ENCODE measurements at regions not wholly inside any gene's neighbourhood (a gene's known extent, or its start where the extent isn't known, plus 50 kb on each side); places are given as distances from the start of the nearest gene placed in this dataset.
A peak's percentile ranks its signal among the peaks of the same experiment; 100 is the strongest.
"Not testable (repeated sequence)": the region's sequence is repeated elsewhere in the genome, so short reads cannot be mapped to it uniquely, and the experiment has no call there.

DNA sequence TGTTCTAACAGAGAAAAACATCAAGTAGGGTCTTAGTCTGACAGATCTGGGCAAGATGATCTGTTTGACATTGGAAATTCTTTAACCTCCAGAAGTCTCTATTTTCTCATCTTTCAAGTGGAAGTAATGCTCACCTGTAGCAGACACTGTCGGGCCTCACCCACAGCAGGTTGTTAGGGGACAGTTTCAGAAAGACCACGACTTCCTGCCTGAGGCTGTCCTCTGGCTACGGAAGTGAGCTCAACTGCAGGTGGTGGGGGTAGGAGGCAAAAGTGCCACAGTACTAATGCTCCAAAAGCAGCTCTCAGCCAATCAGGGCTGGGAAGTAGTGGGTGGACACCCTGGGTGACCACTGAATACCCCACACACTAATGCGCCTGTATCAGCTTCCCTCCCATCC is 111.4 kb upstream of the TOPAZ1 start:
- DNase-seq (ENCODE audit: low spot score) (no peak), ATAC-seq (no peak)
- intact Hi-C loops (cut with DNase I) = no loop called here

- intact Hi-C loops (cut with DNase I) = no loop called here
- DNase-seq (ENCODE audit: low spot score) (no peak), ATAC-seq (no peak)
These were observed 109.6 kb upstream of the TOPAZ1 start for GRCh38 chr3:44132061-44132460.

DNA sequence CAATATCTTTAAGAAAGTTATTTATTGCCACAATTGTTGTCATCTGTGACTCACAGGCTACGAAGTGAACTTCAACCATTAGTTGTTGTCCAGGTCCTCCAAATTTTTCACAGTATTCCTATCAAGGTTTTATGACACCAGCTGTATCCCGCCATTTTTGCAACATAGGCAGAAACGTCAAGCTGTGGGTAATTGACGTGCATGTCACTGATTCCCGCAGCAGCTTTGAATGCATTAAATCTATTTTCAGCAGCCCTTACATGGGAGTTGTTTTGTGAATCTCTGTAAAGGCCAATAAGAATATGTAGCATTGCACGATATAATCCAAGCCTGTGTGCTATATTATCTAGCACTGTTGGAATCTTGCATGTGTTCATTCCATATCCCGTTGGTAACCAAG is 109.1 kb upstream of the TOPAZ1 start:
- no peak for ATAC-seq
- DNase-seq (ENCODE audit: low spot score) = no peak

GRCh38 chr3:44136421-44136820 is 105.3 kb upstream of the TOPAZ1 start:
- no peak for ATAC-seq
- DNase-seq (ENCODE audit: low spot score) = no peak
- intact Hi-C loops (cut with DNase I) = no loop called here

More for the DNA sequence above, 109.1 kb upstream of the TOPAZ1 start:
- intact Hi-C loops (cut with DNase I) = no loop called here

DNA sequence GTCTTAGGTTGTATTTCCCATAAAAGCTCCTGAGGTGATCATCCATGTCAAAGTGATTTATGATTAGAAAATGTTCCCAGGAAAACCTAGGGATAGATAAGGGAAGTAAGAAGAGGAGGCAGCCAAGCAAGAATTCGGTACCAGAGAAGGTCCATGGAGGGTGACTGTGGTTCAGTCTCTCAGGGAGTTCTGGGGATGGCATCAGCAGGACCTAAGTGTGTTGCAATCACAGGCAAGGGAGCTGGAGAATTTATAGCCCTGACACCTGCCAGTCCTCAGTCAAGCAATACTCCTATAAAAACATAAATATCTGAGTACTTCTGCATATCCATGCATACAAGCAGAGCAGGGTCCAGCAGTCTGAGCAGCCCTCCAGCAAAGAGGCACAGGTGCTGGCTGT is 95.6 kb upstream of the TOPAZ1 start:
- no peak for DNase-seq (ENCODE audit: low spot score)
- intact Hi-C loops (cut with DNase I) = no loop called here
- ATAC-seq = no peak

GRCh38 chr3:44159696-44160300 is 81.9 kb upstream of the TOPAZ1 start:
- ATAC-seq = no peak
- DNase-seq (ENCODE audit: low spot score) = no peak
- intact Hi-C loops (cut with DNase I) = no loop called here

- intact Hi-C loops (cut with DNase I) = no loop called here
- ATAC-seq (no peak), DNase-seq (ENCODE audit: low spot score) (no peak)
These were observed 80.9 kb upstream of the TOPAZ1 start for GRCh38 chr3:44160818-44161217.

DNA sequence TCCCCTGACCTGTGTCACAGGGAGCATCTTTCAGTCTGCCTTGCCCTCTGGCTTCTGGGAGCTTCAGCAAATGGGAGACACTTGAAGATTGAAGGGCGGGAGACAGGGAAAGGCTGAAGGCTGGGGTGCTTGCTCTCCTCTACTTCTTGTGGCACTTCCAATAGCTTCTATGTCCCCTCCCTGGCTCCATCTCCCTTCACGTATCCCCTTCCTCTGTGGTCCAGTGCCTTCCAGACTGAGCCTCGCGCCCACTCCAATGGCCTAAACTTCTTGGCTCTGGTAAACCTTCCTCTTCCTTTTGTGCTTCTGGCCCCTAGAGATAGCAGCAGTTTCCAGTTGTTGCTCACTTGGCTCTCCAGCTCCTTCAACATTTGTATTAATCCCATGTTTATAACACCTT is 69.8 kb upstream of the TOPAZ1 start:
- intact Hi-C loops (cut with DNase I) = no loop called here
- no peak for DNase-seq (ENCODE audit: low spot score)
- ATAC-seq = no peak

GRCh38 chr3:44172701-44173100 is 69.0 kb upstream of the TOPAZ1 start:
- DNase-seq (ENCODE audit: low spot score); intact Hi-C loops (cut with DNase I); ATAC-seq: not testable (repeated sequence)

GRCh38 chr3:44173263-44173662 is 68.4 kb upstream of the TOPAZ1 start:
- ATAC-seq (no peak), DNase-seq (ENCODE audit: low spot score) (no peak)
- intact Hi-C loops (cut with DNase I) = no loop called here

GRCh38 chr3:44175070-44175469 is 66.6 kb upstream of the TOPAZ1 start:
- ATAC-seq = no peak
- intact Hi-C loops (cut with DNase I) = no loop called here

DNA sequence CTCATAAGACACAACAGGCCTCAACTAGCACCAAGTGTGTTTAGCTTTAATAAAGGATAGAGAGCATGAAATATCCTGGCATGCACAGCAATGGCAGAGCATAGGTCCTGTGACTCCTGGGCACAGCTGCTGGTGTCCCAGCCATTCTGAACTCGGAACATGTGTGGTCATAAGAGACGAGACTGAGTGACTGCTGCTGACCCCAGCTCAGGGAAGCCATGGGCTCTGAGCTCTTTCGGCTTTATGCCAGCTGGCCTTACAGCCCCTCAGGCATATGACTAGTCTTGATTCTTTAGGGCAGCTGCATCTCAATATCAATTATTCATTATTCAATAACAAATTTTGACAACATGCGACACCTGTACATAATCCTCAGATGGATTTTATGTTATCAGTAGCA is 62.4 kb upstream of the TOPAZ1 start:
- intact Hi-C loops (cut with DNase I) = no loop called here
- ATAC-seq (no peak), DNase-seq (ENCODE audit: low spot score) (no peak)

More at GRCh38 chr3:44175070-44175469, 66.6 kb upstream of the TOPAZ1 start:
- DNase-seq (ENCODE audit: low spot score) = no peak

- ATAC-seq (no peak), DNase-seq (ENCODE audit: low spot score) (no peak)
- intact Hi-C loops (cut with DNase I) = no loop called here
These were observed 57.2 kb upstream of the TOPAZ1 start for GRCh38 chr3:44184319-44184953.

- intact Hi-C loops (cut with DNase I) = no loop called here
- ATAC-seq (no peak), DNase-seq (ENCODE audit: low spot score) (no peak)
These were observed 56.2 kb upstream of the TOPAZ1 start for GRCh38 chr3:44185396-44185915.

GRCh38 chr3:44186111-44186672 is 55.5 kb upstream of the TOPAZ1 start:
- ATAC-seq (no peak), DNase-seq (ENCODE audit: low spot score) (no peak)
- intact Hi-C loops (cut with DNase I) = no loop called here

- intact Hi-C loops (cut with DNase I) = no loop called here
- DNase-seq (ENCODE audit: low spot score) (no peak), ATAC-seq (no peak)
These were observed 55.0 kb upstream of the TOPAZ1 start for GRCh38 chr3:44186712-44187111.

Small RNAs in the stretch of these regions (microRNA-seq; reads per million reads assigned to microRNA genes)
- gene MIR138-1 = 169 reads per million, percentile 62 among the genes with 10 or more reads in this experiment

All from sciatic nerve (tissue), 2 donors.